Thymus (tissue), 11 donors: ENCODE measurements at regions not wholly inside any gene's neighbourhood (a gene's known extent, or its start where the extent isn't known, plus 50 kb on each side); places are given as distances from the start of the nearest gene placed in this dataset.
A peak's percentile ranks its signal among the peaks of the same experiment; 100 is the strongest.
"Not testable (repeated sequence)": the region's sequence is repeated elsewhere in the genome, so short reads cannot be mapped to it uniquely, and the experiment has no call there.

ENCODE experiments used
- DNase-seq, 9 donors: peaks; one replicate each; pipeline ENCODE4 v3.0.0-alpha.2; 2013; ENCODE audit warnings: low spot score in 9 of 9, low read depth in 6 of 9, missing footprints in 1 of 9
- H3K27ac ChIP-seq, 2 donors: one replicate each; pipeline ENCODE4 v1.5.1; 2013; ENCODE audit warnings: control low read depth in 1 of 2, low read depth in 1 of 2, low read length in 1 of 2, mild to moderate bottlenecking in 1 of 2, moderate library complexity in 1 of 2
- H3K27me3 ChIP-seq, 2 donors: one replicate each; pipeline ENCODE4 v1.5.1; 2013; ENCODE audit warnings: low read length in 1 of 2; ENCODE audit not compliant: control insufficient read depth in 2 of 2, insufficient read depth in 1 of 2
- H3K36me3 ChIP-seq, 2 donors: one replicate each; pipeline ENCODE4 v1.5.1; 2013; ENCODE audit warnings: low read length in 1 of 2, mild to moderate bottlenecking in 1 of 2, moderate library complexity in 1 of 2; ENCODE audit not compliant: control insufficient read depth in 2 of 2, insufficient read depth in 2 of 2
- H3K4me1 ChIP-seq, 2 donors: one replicate each; pipeline ENCODE4 v1.5.1; 2013; ENCODE audit warnings: low read length in 2 of 2; ENCODE audit not compliant: control insufficient read depth in 2 of 2, insufficient read depth in 2 of 2
- H3K4me3 ChIP-seq, 2 donors: one replicate each; pipeline ENCODE4 v1.5.1; 2013; ENCODE audit warnings: low read length in 2 of 2, control low read depth in 1 of 2, mild to moderate bottlenecking in 1 of 2
- H3K9me3 ChIP-seq, 2 donors: one replicate each; pipeline ENCODE4 v1.5.1; 2013; ENCODE audit warnings: low read length in 1 of 2, mild to moderate bottlenecking in 1 of 2; ENCODE audit not compliant: control insufficient read depth in 2 of 2, insufficient read depth in 1 of 2
- WGBS: extraction: QIAGEN DNeasy Blood & Tissue Kit; methylation state at CpG from one replicate; pipeline ENCODE4 v1.1.7; 2013; 5-methylcytosine and 5-hydroxymethylcytosine counted together
- donor health status: healthy.

GRCh38 chr14:105998597-105998996 is 472.2 kb downstream of the TMEM121 start:
- 41% methylated on average over 1 of the region's 1 CpG for WGBS
- peaks cover 11 to 31% of the 10 kb centered on the region in 2 donors for H3K4me1 ChIP-seq
- not testable (repeated sequence) for H3K36me3 ChIP-seq, H3K27me3 ChIP-seq, H3K4me3 ChIP-seq, DNase-seq
- peak overlapping the region in 1 of 2 donors; percentile 46 for H3K27ac ChIP-seq
- H3K9me3 ChIP-seq, result peaks cover 0 to 13% of the 10 kb centered on the region in 2 donors

- H3K27ac ChIP-seq, result peak overlapping the region in 1 of 2 donors; percentile 15
- H3K27me3 ChIP-seq, result no peaks in the 10 kb centered on the region
- H3K4me3 ChIP-seq, result no peak overlapping the region
- H3K9me3 ChIP-seq, result peaks cover 0 to 13% of the 10 kb centered on the region in 2 donors
- DNase-seq, result peak in 6 of 9 donors; percentile 79 to 93 (median 82)
- 65% methylated on average over 15 of the region's 15 CpGs for WGBS
- H3K36me3 ChIP-seq, result no peaks in the 10 kb centered on the region
- peaks cover 3 to 22% of the 10 kb centered on the region in 2 donors for H3K4me1 ChIP-seq
Measured at GRCh38 chr14:105999361-106000028, 473.1 kb downstream of the TMEM121 start.

- H3K4me3 ChIP-seq, H3K27me3 ChIP-seq, H3K27ac ChIP-seq, H3K36me3 ChIP-seq, DNase-seq: not testable (repeated sequence)
- H3K9me3 ChIP-seq, result peaks cover 0 to 13% of the 10 kb centered on the region in 2 donors
- 64% methylated on average over 12 of the region's 12 CpGs for WGBS
- H3K4me1 ChIP-seq, result peaks cover 3 to 20% of the 10 kb centered on the region in 2 donors
Measured at GRCh38 chr14:106000029-106000511, 473.7 kb downstream of the TMEM121 start.

- H3K9me3 ChIP-seq, result peaks cover 0 to 13% of the 10 kb centered on the region in 2 donors
- H3K36me3 ChIP-seq, H3K27me3 ChIP-seq, H3K27ac ChIP-seq, DNase-seq, H3K4me3 ChIP-seq: not testable (repeated sequence)
- WGBS, result 59% methylated on average over 2 of the region's 3 CpGs
- H3K4me1 ChIP-seq, result peaks cover 0 to 26% of the 10 kb centered on the region in 2 donors
Measured at GRCh38 chr14:106001277-106001676, 474.9 kb downstream of the TMEM121 start.

GRCh38 chr14:106003351-106003750 is 477.0 kb downstream of the TMEM121 start:
- DNase-seq, result no peak

GRCh38 chr14:106004937-106005795 is 478.8 kb downstream of the TMEM121 start:
- peak overlapping the region; percentile 39 to 47 for H3K4me3 ChIP-seq
- H3K36me3 ChIP-seq, H3K27me3 ChIP-seq, H3K9me3 ChIP-seq: not testable (repeated sequence)
- H3K27ac ChIP-seq, result peak overlapping the region; percentile 91 to 93
- WGBS, result 7% methylated on average over 10 of the region's 10 CpGs
- peak in 5 of 9 donors; percentile 67 to 91 (median 72) for DNase-seq
- peaks cover 2 to 37% of the 10 kb centered on the region in 2 donors for H3K4me1 ChIP-seq

More at GRCh38 chr14:106003351-106003750, 477.0 kb downstream of the TMEM121 start:
- H3K4me3 ChIP-seq, result no peak overlapping the region
- peaks cover 0 to 39% of the 10 kb centered on the region in 2 donors for H3K4me1 ChIP-seq
- H3K36me3 ChIP-seq, result no peaks in the 10 kb centered on the region
- no peak overlapping the region for H3K27ac ChIP-seq
- H3K27me3 ChIP-seq, result no peaks in the 10 kb centered on the region
- H3K9me3 ChIP-seq, result peaks cover 0 to 13% of the 10 kb centered on the region in 2 donors

- peak overlapping the region in 1 of 2 donors; percentile 39 for H3K4me3 ChIP-seq
- not testable (repeated sequence) for H3K9me3 ChIP-seq, H3K36me3 ChIP-seq, H3K27me3 ChIP-seq
- WGBS, result 13% methylated on average over 8 of the region's 8 CpGs
- peaks cover 2 to 46% of the 10 kb centered on the region in 2 donors for H3K4me1 ChIP-seq
- H3K27ac ChIP-seq, result peak overlapping the region in 1 of 2 donors; percentile 93
- peak in 3 of 9 donors; percentile 65 to 83 (median 69) for DNase-seq
Measured at GRCh38 chr14:106006043-106006442, 479.7 kb downstream of the TMEM121 start.

GRCh38 chr14:106006716-106007115 is 480.3 kb downstream of the TMEM121 start:
- H3K4me3 ChIP-seq, H3K36me3 ChIP-seq, H3K27ac ChIP-seq, H3K9me3 ChIP-seq, DNase-seq, H3K27me3 ChIP-seq: not testable (repeated sequence)
- peaks cover 2 to 48% of the 10 kb centered on the region in 2 donors for H3K4me1 ChIP-seq
- 86% methylated on average over 10 of the region's 10 CpGs for WGBS

- DNase-seq, result no peak
- H3K27me3 ChIP-seq, result no peaks in the 10 kb centered on the region
- H3K36me3 ChIP-seq, result no peaks in the 10 kb centered on the region
- no peaks in the 10 kb centered on the region for H3K9me3 ChIP-seq
- 71% methylated on average over 4 of the region's 4 CpGs for WGBS
- no peak overlapping the region for H3K4me3 ChIP-seq
- H3K4me1 ChIP-seq, result peaks cover 2 to 62% of the 10 kb centered on the region in 2 donors
- no peak overlapping the region for H3K27ac ChIP-seq
Measured at GRCh38 chr14:106010783-106011182, 484.4 kb downstream of the TMEM121 start.
